Kidney tubule cell (primary cell): ENCODE measurements at regions not wholly inside any gene's neighbourhood (a gene's known extent, or its start where the extent isn't known, plus 50 kb on each side); places are given as distances from the start of the nearest gene placed in this dataset.

Experiments
- DNase-seq: peaks from one replicate; pipeline ENCODE4 v3.0.0-alpha.2; 2018; ENCODE audit warnings: low spot score

GRCh38 chrX:10900585-10901289 lies 210.4 kb upstream of the HCCS start:
- DNase-seq = peak; percentile 78

- DNase-seq = no peak
Measured at GRCh38 chrX:10901290-10901633, 209.9 kb upstream of the HCCS start.

GRCh38 chrX:10902001-10902400 lies 209.1 kb upstream of the HCCS start:
- DNase-seq = peak; percentile 80

- no peak for DNase-seq
Measured at GRCh38 chrX:10903523-10903922, 207.6 kb upstream of the HCCS start.

GRCh38 chrX:10904220-10904619 lies 206.9 kb upstream of the HCCS start:
- DNase-seq = no peak

GRCh38 chrX:10906866-10907265 lies 204.3 kb upstream of the HCCS start:
- no peak for DNase-seq

GRCh38 chrX:10922159-10922558 lies 189.0 kb upstream of the HCCS start:
- peak; percentile 90 for DNase-seq

GRCh38 chrX:10922835-10923234 lies 188.3 kb upstream of the HCCS start:
- DNase-seq = no peak

GRCh38 chrX:10923466-10923865 lies 187.7 kb upstream of the HCCS start:
- DNase-seq = no peak

- DNase-seq = peak; percentile 42
Measured at GRCh38 chrX:10926404-10926803, 184.7 kb upstream of the HCCS start.

GRCh38 chrX:10926891-10927290 lies 184.2 kb upstream of the HCCS start:
- DNase-seq = no peak

- no peak for DNase-seq
Measured at GRCh38 chrX:10929747-10930146, 181.4 kb upstream of the HCCS start.

GRCh38 chrX:10930151-10930550 lies 181.0 kb upstream of the HCCS start:
- no peak for DNase-seq

- DNase-seq = no peak
Measured at GRCh38 chrX:10931976-10932375, 179.2 kb upstream of the HCCS start.

- no peak for DNase-seq
Measured at GRCh38 chrX:10932842-10933440, 178.2 kb upstream of the HCCS start.

- DNase-seq = no peak
Measured at GRCh38 chrX:10935501-10935900, 175.6 kb upstream of the HCCS start.

- no peak for DNase-seq
Measured at GRCh38 chrX:10936976-10937375, 174.2 kb upstream of the HCCS start.

GRCh38 chrX:10938365-10938923 lies 172.7 kb upstream of the HCCS start:
- no peak for DNase-seq

GRCh38 chrX:10939424-10939823 lies 171.7 kb upstream of the HCCS start:
- DNase-seq = peak; percentile 51

- no peak for DNase-seq
Measured at GRCh38 chrX:10944136-10944885, 166.8 kb upstream of the HCCS start.

GRCh38 chrX:10945498-10945897 lies 165.6 kb upstream of the HCCS start:
- DNase-seq = no peak

- DNase-seq = no peak
Measured at GRCh38 chrX:10949541-10949940, 161.6 kb upstream of the HCCS start.

- no peak for DNase-seq
Measured at GRCh38 chrX:10952619-10953018, 158.5 kb upstream of the HCCS start.
